RWPE1 (cell line): ENCODE measurements at regions not wholly inside any gene's neighbourhood (a gene's known extent, or its start where the extent isn't known, plus 50 kb on each side); places are given as distances from the start of the nearest gene placed in this dataset.

Source experiments
- CTCF ChIA-PET: fragments of 350-600 bp; sonication (Branson Sonifier 250); formaldehyde crosslinking; extraction: SDS; loops from one replicate; lab custom pipeline; 2021; lab: Yijun Ruan, JAX
- POLR2A ChIA-PET: fragments of 400-600 bp; formaldehyde crosslinking; extraction: SDS; loops from one replicate; lab custom pipeline; 2020; ENCODE audit warnings: antibody characterized with exemption; ENCODE audit not compliant: low non-redundant PET; lab: Yijun Ruan, JAX
- DNase-seq: peaks from one replicate; pipeline ENCODE4 v3.0.0; 2012; ENCODE audit warnings: low spot score
- H3K27ac ChIP-seq: fragments of 450-650 bp; 2 replicates; pipeline ENCODE4 v1.5.1; 2017
- CTCF ChIP-seq: fragments of 450-650 bp; conservative IDR thresholded peaks from 2 replicates; pipeline ENCODE4 v1.5.1; 2017; ENCODE audit warnings: low read depth, mild to moderate bottlenecking

DNA sequence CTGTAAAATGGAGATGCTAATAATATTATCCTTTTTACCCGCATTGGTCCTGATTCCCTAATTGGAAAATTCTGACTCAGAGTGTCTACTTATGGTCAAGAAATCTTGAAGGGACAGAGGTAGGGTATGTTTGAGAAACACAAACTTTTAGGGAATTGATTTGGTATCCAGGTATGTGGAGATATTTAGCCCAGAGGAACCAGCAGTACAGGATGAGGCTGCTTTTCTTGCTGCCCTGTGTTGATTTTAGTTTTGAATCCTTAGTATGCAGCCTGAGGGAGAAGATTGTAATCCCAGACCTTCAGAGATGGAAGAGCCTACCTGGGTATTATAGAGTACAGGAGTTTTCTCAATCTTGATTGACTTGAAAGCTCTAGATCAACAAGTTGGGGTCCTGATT is 569.1 kb downstream of the PDCD6IP start:
- no peak for TF ChIP-seq CTCF
- POLR2A ChIA-PET = no interaction called here
- no peak overlapping the region for H3K27ac ChIP-seq
- DNase-seq = no peak
- CTCF ChIA-PET = no interaction called here

DNA sequence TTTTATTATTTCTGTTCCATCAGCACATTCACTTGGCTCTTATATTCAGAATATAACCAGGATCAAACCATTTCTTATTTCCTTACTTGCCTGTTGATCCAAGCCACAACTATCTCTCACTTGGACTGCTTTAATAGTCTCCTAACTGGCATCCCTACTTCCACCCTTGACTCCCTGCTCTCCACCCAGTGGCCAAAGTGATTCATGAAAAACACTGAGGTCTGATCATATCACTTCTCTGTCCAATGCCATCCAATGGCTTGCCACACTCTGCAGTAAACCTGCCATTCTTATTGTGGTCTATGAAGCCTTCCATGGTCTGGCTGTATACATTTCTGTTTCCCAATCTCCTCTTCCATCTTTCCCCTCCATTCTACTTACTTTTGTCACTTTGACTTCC is 576.1 kb downstream of the PDCD6IP start:
- CTCF ChIA-PET = no interaction called here
- POLR2A ChIA-PET = no interaction called here
- TF ChIP-seq CTCF = no peak
- no peak for DNase-seq
- H3K27ac ChIP-seq = no peak overlapping the region

GRCh38 chr3:34376691-34377090 is 578.3 kb downstream of the PDCD6IP start:
- no peak for TF ChIP-seq CTCF
- CTCF ChIA-PET = interaction anchor here (0.6 kb wide), 1 partner anchor 298 kb away, joined by 3 read pairs; no protein-coding TSS in a partner anchor
- POLR2A ChIA-PET = no interaction called here
- no peak for DNase-seq
- no peak overlapping the region for H3K27ac ChIP-seq

DNA sequence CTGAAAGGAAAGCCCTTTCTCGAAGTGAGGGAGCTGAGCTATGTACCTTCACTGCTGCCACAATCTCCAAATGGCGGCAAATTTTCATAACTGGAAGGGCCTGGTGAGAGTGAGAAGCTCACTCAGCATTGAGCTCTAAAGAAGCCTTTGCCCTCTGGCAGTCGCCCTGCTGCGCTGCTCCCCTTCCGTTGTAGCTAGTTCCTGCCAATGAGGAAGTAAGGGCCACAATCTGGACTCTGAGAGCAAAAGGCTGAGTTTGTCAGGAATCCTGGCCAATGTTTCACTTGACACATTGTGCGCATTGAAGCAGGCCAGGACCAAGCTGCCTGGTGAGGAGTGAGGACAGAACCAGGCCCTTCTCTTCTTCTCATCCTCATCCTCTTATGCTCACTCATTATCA is 579.5 kb downstream of the PDCD6IP start:
- TF ChIP-seq CTCF = no peak
- POLR2A ChIA-PET = no interaction called here
- CTCF ChIA-PET = interaction anchor here (0.6 kb wide), 1 partner anchor 580 kb away, joined by 3 read pairs; the partner anchor contains the start of gene PDCD6IP
- DNase-seq = no peak
- H3K27ac ChIP-seq = no peak overlapping the region

DNA sequence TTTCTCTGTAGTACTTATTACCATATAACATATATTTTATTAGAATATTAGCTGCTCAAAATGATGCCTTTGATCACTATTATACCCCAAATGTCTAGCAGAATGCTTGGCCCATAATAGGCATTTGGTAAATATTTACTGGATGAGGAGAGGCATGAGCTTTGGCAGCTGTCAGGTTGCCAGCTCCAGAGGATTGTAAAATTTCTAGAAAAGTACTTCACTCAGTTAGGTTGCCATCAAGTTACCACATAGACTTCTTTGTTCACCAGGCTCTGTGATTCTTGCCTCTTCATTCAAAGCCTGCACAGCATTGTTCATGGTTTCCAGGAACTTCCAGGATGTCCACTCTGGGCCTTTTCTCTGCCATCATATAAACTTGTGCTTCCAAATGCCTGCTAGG is 582.8 kb downstream of the PDCD6IP start:
- no peak for TF ChIP-seq CTCF
- POLR2A ChIA-PET = no interaction called here
- CTCF ChIA-PET = no interaction called here

GRCh38 chr3:34382859-34383258 is 584.4 kb downstream of the PDCD6IP start:
- no peak overlapping the region for H3K27ac ChIP-seq
- ChIA-PET CTCF (no interaction called here), POLR2A (no interaction called here)
- DNase-seq = peak; percentile 23
- TF ChIP-seq CTCF = no peak

More for the DNA sequence above, 582.8 kb downstream of the PDCD6IP start:
- H3K27ac ChIP-seq = no peak overlapping the region
- no peak for DNase-seq
